SK-N-SH (cell line): ENCODE measurements at regions not wholly inside any gene's neighbourhood (a gene's known extent, or its start where the extent isn't known, plus 50 kb on each side); places are given as distances from the start of the nearest gene placed in this dataset.

Experiments
- CTCF ChIA-PET: fragments of 300-600, 350-600 bp; formaldehyde crosslinking; extraction: SDS; loops from one replicate; lab custom pipeline; 2021; lab: Yijun Ruan, JAX
- POLR2A ChIA-PET: fragments of 350-600 bp; sonication (Branson Sonifier 250); formaldehyde crosslinking; extraction: SDS; loops from one replicate; lab custom pipeline; 2020; ENCODE audit warnings: antibody characterized with exemption, inconsistent platforms; lab: Yijun Ruan, JAX
- DNase-seq: peaks from one replicate; pipeline ENCODE4 v3.0.0; 2012
- H2AFZ ChIP-seq: fragments of 200-600 bp; sonication (generic); 2 replicates; pipeline ENCODE4 v1.8.1; 2016; ENCODE audit warnings: antibody characterized with exemption, mild to moderate bottlenecking, low read depth
- H3F3A ChIP-seq: fragments of 200-600 bp; sonication (generic); replicated peaks from 2 replicates; pipeline ENCODE3; 2016; ENCODE audit warnings: antibody characterized with exemption, mild to moderate bottlenecking; ENCODE audit not compliant: insufficient read depth
- H3K27ac ChIP-seq, 2 experiments: fragments of 200-500 bp in 1 of 2; fragments of 200-600 bp in 1 of 2; sonication (Bioruptor generic) in 1 of 2; sonication (generic), shearing (Covaris generic) in 1 of 2; 2 replicates each; pipeline versions ENCODE4 v1.5.1 to v1.6.1; 2014 to 2016; ENCODE audit warnings: low read depth in 2 of 2, inconsistent platforms in 1 of 2, low read length in 1 of 2, mild to moderate bottlenecking in 1 of 2, mixed read lengths in 1 of 2
- H3K27me3 ChIP-seq: fragments of 200-600 bp; sonication (generic), shearing (Covaris generic); 2 replicates; pipeline ENCODE4 v1.6.1; 2016; ENCODE audit warnings: mixed run types; ENCODE audit not compliant: insufficient read depth
- H3K36me3 ChIP-seq, 2 experiments: fragments of 200-500 bp in 1 of 2; fragments of 200-600 bp in 1 of 2; sonication (Bioruptor generic) in 1 of 2; sonication (generic) in 1 of 2; replicated peaks in 1 of 2; 2 replicates each; pipeline versions ENCODE3 to v1.5.1; 2014 to 2016; ENCODE audit warnings: low read length in 1 of 2, mild to moderate bottlenecking in 1 of 2; ENCODE audit not compliant: insufficient read depth in 2 of 2, control insufficient read depth in 1 of 2
- H3K4me1 ChIP-seq, 2 experiments: fragments of 200-500 bp in 1 of 2; fragments of 200-600 bp in 1 of 2; sonication (Bioruptor generic) in 1 of 2; sonication (generic), shearing (Covaris generic) in 1 of 2; 2 replicates each; pipeline versions ENCODE4 v1.5.1 to v1.6.1; 2014 to 2016; ENCODE audit warnings: low read depth in 1 of 2, low read length in 1 of 2, mixed run types in 1 of 2; ENCODE audit not compliant: insufficient read depth in 2 of 2, control insufficient read depth in 1 of 2
- H3K4me2 ChIP-seq: fragments of 200-600 bp; sonication (generic), shearing (Covaris generic); 2 replicates; pipeline ENCODE4 v1.6.1; 2017; ENCODE audit warnings: mixed run types
- H3K4me3 ChIP-seq, 2 experiments: fragments of 200-500 bp in 1 of 2; fragments of 200-600 bp in 1 of 2; sonication (Bioruptor generic) in 1 of 2; sonication (generic), shearing (Covaris generic) in 1 of 2; 2 replicates each; pipeline versions ENCODE4 v1.5.1 to v1.8.1; 2014 to 2016; ENCODE audit warnings: low read depth in 2 of 2, inconsistent platforms in 1 of 2, low read length in 1 of 2, mild to moderate bottlenecking in 1 of 2, mixed read lengths in 1 of 2, moderate library complexity in 1 of 2
- H3K79me2 ChIP-seq: fragments of 200-600 bp; sonication (generic); 2 replicates; pipeline ENCODE4 v1.8.1; 2017; ENCODE audit warnings: mild to moderate bottlenecking; ENCODE audit not compliant: insufficient read depth
- H3K9ac ChIP-seq: fragments of 200-600 bp; sonication (generic); 2 replicates; pipeline ENCODE4 v1.6.1; 2017; ENCODE audit warnings: mixed run types
- H3K9me2 ChIP-seq: fragments of 200-600 bp; sonication (generic); 2 replicates; pipeline ENCODE4 v1.6.1; 2017; ENCODE audit warnings: mixed run types
- H3K9me3 ChIP-seq: fragments of 200-600 bp; sonication (generic); 2 replicates; pipeline ENCODE4 v1.6.1; 2017; ENCODE audit warnings: mixed run types, mild to moderate bottlenecking, moderate library complexity
- H4K20me1 ChIP-seq: fragments of 200-600 bp; sonication (generic); 2 replicates; pipeline ENCODE4 v1.6.1; 2017; ENCODE audit warnings: mild to moderate bottlenecking, mixed run types; ENCODE audit not compliant: insufficient read depth
- EP300 ChIP-seq, 2 experiments: IDR thresholded peaks; 2 replicates each; pipeline versions ENCODE4 v1.4.0 to v1.6.1; 2012; ENCODE audit warnings: borderline replicate concordance in 1 of 2, low read depth in 1 of 2, low read length in 1 of 2
- FOSL2 ChIP-seq: IDR thresholded peaks from 2 replicates; pipeline ENCODE4 v1.4.0; 2012; ENCODE audit warnings: low read depth, mild to moderate bottlenecking, moderate library complexity, borderline replicate concordance
- FOXJ3 ChIP-seq: sonication (generic); formaldehyde crosslinking; IDR thresholded peaks from 2 replicates; pipeline ENCODE4 v1.5.1; 2020; ENCODE audit warnings: mild to moderate bottlenecking, missing genetic modification reagents
- GABPA ChIP-seq: IDR thresholded peaks from 2 replicates; pipeline ENCODE4 v1.4.0; 2012; ENCODE audit warnings: low read depth, mild to moderate bottlenecking
- IRF3 ChIP-seq: fragments of 150-350 bp; IDR thresholded peaks from 2 replicates; pipeline ENCODE4 v1.6.1; 2016; ENCODE audit warnings: mild to moderate bottlenecking, low read depth, low read length
- JUND ChIP-seq: IDR thresholded peaks from 2 replicates; pipeline ENCODE4 v1.4.0; 2012
- MEF2A ChIP-seq: IDR thresholded peaks from 2 replicates; pipeline ENCODE4 v1.4.0; 2012; ENCODE audit warnings: low read depth, borderline replicate concordance
- MXI1 ChIP-seq: IDR thresholded peaks from 2 replicates; pipeline ENCODE4 v1.6.1; 2012; ENCODE audit warnings: mild to moderate bottlenecking, low read depth, low read length, improper control_type of control experiment
- NFIC ChIP-seq: IDR thresholded peaks from 2 replicates; pipeline ENCODE4 v1.4.0; 2012; ENCODE audit warnings: borderline replicate concordance
- NRF1 ChIP-seq: IDR thresholded peaks from 2 replicates; pipeline ENCODE4 v1.6.1; 2012; ENCODE audit warnings: low read depth, mild to moderate bottlenecking, low read length
- RAD21 ChIP-seq: IDR thresholded peaks from 2 replicates; pipeline ENCODE4 v1.6.1; 2012; ENCODE audit warnings: mild to moderate bottlenecking, low read length
- REST ChIP-seq: IDR thresholded peaks from 2 replicates; pipeline ENCODE4 v1.6.1; 2012; ENCODE audit warnings: mild to moderate bottlenecking, low read depth, low read length, moderate library complexity
- RFX5 ChIP-seq: IDR thresholded peaks from 2 replicates; pipeline ENCODE4 v1.6.1; 2012; ENCODE audit warnings: mild to moderate bottlenecking, improper control_type of control experiment, low read length
- SIN3A ChIP-seq: IDR thresholded peaks from 2 replicates; pipeline ENCODE4 v1.6.1; 2012; ENCODE audit warnings: low read depth, mild to moderate bottlenecking, low read length, moderate library complexity, borderline replicate concordance
- SMC3 ChIP-seq: IDR thresholded peaks from 2 replicates; pipeline ENCODE4 v1.6.1; 2012; ENCODE audit warnings: low read depth, low read length, improper control_type of control experiment
- TEAD4 ChIP-seq: IDR thresholded peaks from 2 replicates; pipeline ENCODE4 v1.4.0; 2012; ENCODE audit warnings: mild to moderate bottlenecking, borderline replicate concordance; ENCODE audit not compliant: insufficient read depth
- whole genome bisulfite sequencing: methylation state at CpG from one replicate; pipeline ENCODE4 v1.1.6; 2017; ENCODE audit warnings: low lambda C conversion rate; 5-methylcytosine and 5-hydroxymethylcytosine counted together
- TF ChIP-seq, protein P1 (sequence below): IDR thresholded peaks from 2 replicates; pipeline ENCODE4 v1.4.0; 2012; ENCODE audit warnings: low read depth

GRCh38 chr12:89797436-89797835 lies 88.8 kb upstream of the ATP2B1 start:
- Histone ChIP-seq H3K27me3 (no peaks in the 10 kb centered on the region), H4K20me1 (no peaks in the 10 kb centered on the region), H3K9me2 (no peaks in the 10 kb centered on the region), H3K4me1 (peaks cover 0 to 2% of the 10 kb centered on the region in 2 experiments; a peak in 2 of 4 replicates), H3K27ac (no peak overlapping the region), H3K36me3 (no peaks in the 10 kb centered on the region), H3K79me2 (no peaks in the 10 kb centered on the region), H3K4me2 (no peak overlapping the region), H3F3A (no peaks in the 10 kb centered on the region), H3K4me3 (no peak overlapping the region), H3K9ac (no peak overlapping the region), H3K9me3 (no peaks in the 10 kb centered on the region), H2AFZ (no peak overlapping the region)
- TF ChIP-seq NFIC (no peak), NRF1 (no peak), MXI1 (no peak), RAD21 (no peak), FOXJ3 (no peak), RFX5 (no peak), SMC3 (no peak), IRF3 (no peak), GABPA (no peak)
- TF ChIP-seq, protein P1, sequence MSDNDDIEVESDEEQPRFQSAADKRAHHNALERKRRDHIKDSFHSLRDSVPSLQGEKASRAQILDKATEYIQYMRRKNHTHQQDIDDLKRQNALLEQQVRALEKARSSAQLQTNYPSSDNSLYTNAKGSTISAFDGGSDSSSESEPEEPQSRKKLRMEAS: no peak
- WGBS: 100% methylated on average over 2 of the region's 2 CpGs
- POLR2A ChIA-PET: no interaction called here
- no peak for DNase-seq
- CTCF ChIA-PET: no interaction called here

DNA sequence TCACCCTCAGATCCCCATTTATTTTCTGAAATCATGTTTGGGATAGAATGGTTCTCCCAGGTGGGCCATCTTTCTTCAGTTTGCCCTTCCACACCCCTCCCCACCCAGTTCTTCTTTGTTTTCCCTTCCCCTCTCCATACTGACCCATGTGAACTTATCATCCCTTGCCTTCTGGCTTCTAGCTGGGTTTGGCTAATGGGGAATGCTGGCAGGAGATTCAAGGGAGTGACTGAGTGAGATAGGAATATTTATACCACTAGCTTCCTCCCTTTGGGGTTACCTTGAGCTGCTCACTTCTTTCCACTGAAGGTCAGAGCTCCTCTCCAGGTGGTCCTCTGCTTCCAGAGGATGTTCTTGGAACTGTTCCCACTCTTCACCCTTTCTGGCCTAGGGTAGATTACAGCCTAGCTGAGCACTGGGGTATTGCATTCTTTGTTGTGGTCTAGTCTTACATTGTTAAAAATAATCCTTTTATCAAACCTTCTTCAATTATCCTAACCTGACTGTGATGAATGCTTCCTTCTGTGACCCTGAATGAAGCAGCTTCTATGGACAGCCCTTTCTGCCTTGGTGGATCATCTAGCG lies 88.3 kb upstream of the ATP2B1 start:
- Histone ChIP-seq H3K4me3 (no peak overlapping the region), H3K27ac (no peak overlapping the region), H3F3A (no peaks in the 10 kb centered on the region), H2AFZ (no peak overlapping the region), H4K20me1 (no peaks in the 10 kb centered on the region), H3K4me1 (peaks cover 0 to 2% of the 10 kb centered on the region in 2 experiments; a peak in 2 of 4 replicates), H3K9ac (no peak overlapping the region)
- no peak for DNase-seq
- 73% methylated on average over 1 of the region's 1 CpG for WGBS
- ChIA-PET CTCF (no interaction called here), POLR2A (no interaction called here)
- TF ChIP-seq JUND: no peak
- TF ChIP-seq EP300 (IDR thresholded peaks at IDR 0.05; ENCODE audit: borderline replicate concordance in 1 of 2, low read depth in 1 of 2, low read length in 1 of 2): no peak
- TF ChIP-seq TEAD4: no peak
- TF ChIP-seq FOSL2: no peak
- no peak for TF ChIP-seq RAD21
- TF ChIP-seq RFX5: no peak
- TF ChIP-seq SIN3A: no peak
- TF ChIP-seq MEF2A: no peak
- no peak for TF ChIP-seq FOXJ3
- TF ChIP-seq REST: no peak
- TF ChIP-seq, all 33 proteins: peak for 0
- Histone ChIP-seq H3K79me2 (no peaks in the 10 kb centered on the region), H3K36me3 (no peaks in the 10 kb centered on the region), H3K27me3 (no peaks in the 10 kb centered on the region), H3K9me3 (no peaks in the 10 kb centered on the region), H3K9me2 (no peaks in the 10 kb centered on the region), H3K4me2 (no peak overlapping the region)
